Caco-2 (cell line): ENCODE measurements at regions not wholly inside any gene's neighbourhood (a gene's known extent, or its start where the extent isn't known, plus 50 kb on each side); places are given as distances from the start of the nearest gene placed in this dataset.

Source experiments
- BruUV-seq: library from RNA; stranded (reverse); fragments of 400-500 nt; replicated peaks from 2 replicates; lab custom pipeline; 2021; lab: Mats Ljungman, UMichigan
- CTCF ChIA-PET: fragments of 300-600 bp; sonication (Branson Sonifier 250); formaldehyde crosslinking; loops from one replicate; lab custom pipeline; 2022; ENCODE audit warnings: antibody characterized with exemption; lab: Charles Lee
- POLR2A ChIA-PET: fragments of 300-600 bp; sonication (Branson Sonifier 250); formaldehyde crosslinking; loops from one replicate; lab custom pipeline; 2022; ENCODE audit warnings: antibody characterized with exemption; lab: Charles Lee
- DNase-seq, 2 experiments: peaks; one replicate each; pipeline versions ENCODE4 v3.0.0 to v3.0.0-alpha.2; 2020 to 2022
- H3K27me3 ChIP-seq: replicated peaks from 2 replicates; pipeline ENCODE4 v1.6.0; 2011; ENCODE audit warnings: low read length; ENCODE audit not compliant: control insufficient read depth, insufficient read depth
- H3K36me3 ChIP-seq: 2 replicates; pipeline ENCODE4 v1.5.1; 2011; ENCODE audit warnings: low read length; ENCODE audit not compliant: control insufficient read depth, insufficient read depth
- H3K4me1 ChIP-seq: fragments of 250-450 bp; sonication (Bioruptor Pico); 2 replicates; pipeline ENCODE4 v1.5.1; 2020; ENCODE audit warnings: mild to moderate bottlenecking
- H3K4me3 ChIP-seq: 2 replicates; pipeline ENCODE4 v1.5.1; 2011; ENCODE audit warnings: low read depth, mild to moderate bottlenecking, control low read depth, low read length
- H3K9me3 ChIP-seq: fragments of 250-450 bp; sonication (Bioruptor Pico); 2 replicates; pipeline ENCODE4 v1.5.1; 2020; ENCODE audit warnings: mild to moderate bottlenecking, moderate library complexity
- H3K27ac Mint-ChIP-seq: one replicate; pipeline ENCODE4 v1.8.0; 2022; ENCODE audit warnings: mixed read lengths; ENCODE audit not compliant: unreplicated experiment
- H3K27me3 Mint-ChIP-seq: one replicate; pipeline ENCODE4 v1.8.0; 2022; ENCODE audit warnings: mixed read lengths; ENCODE audit not compliant: insufficient read depth, unreplicated experiment
- H3K36me3 Mint-ChIP-seq: one replicate; pipeline ENCODE4 v1.8.0; 2022; ENCODE audit warnings: mild to moderate bottlenecking, mixed read lengths; ENCODE audit not compliant: insufficient read depth, unreplicated experiment
- H3K4me1 Mint-ChIP-seq: one replicate; pipeline ENCODE4 v1.8.0; 2022; ENCODE audit warnings: low read depth, mixed read lengths; ENCODE audit not compliant: unreplicated experiment
- H3K4me3 Mint-ChIP-seq: one replicate; pipeline ENCODE4 v1.8.0; 2022; ENCODE audit warnings: mild to moderate bottlenecking, moderate library complexity, mixed read lengths; ENCODE audit not compliant: unreplicated experiment
- H3K9me3 Mint-ChIP-seq: one replicate; pipeline ENCODE4 v1.8.0; 2022; ENCODE audit warnings: mixed read lengths; ENCODE audit not compliant: unreplicated experiment
- intact Hi-C: fragments of 100-400 bp; cut with micrococcal nuclease; formaldehyde crosslinking; loops from one replicate; pipeline ENCODE4 v1.10.0; 2022; ENCODE audit not compliant: unreplicated experiment
- TF ChIP-seq, protein P1 (sequence below), 2 experiments: fragments of 200-600 bp in 1 of 2; IDR thresholded peaks; 1 replicate in 1 of 2; 2 replicates in 1 of 2; pipeline versions ENCODE4 v1.5.1 to v1.8.0; 2011 to 2022; ENCODE audit warnings: antibody characterized with exemption in 1 of 2, control low read depth in 1 of 2, inconsistent platforms in 1 of 2, low read depth in 1 of 2, low read length in 1 of 2, mild to moderate bottlenecking in 1 of 2, moderate library complexity in 1 of 2; ENCODE audit not compliant: insufficient read depth in 1 of 2, severe bottlenecking in 1 of 2, unreplicated experiment in 1 of 2

DNA sequence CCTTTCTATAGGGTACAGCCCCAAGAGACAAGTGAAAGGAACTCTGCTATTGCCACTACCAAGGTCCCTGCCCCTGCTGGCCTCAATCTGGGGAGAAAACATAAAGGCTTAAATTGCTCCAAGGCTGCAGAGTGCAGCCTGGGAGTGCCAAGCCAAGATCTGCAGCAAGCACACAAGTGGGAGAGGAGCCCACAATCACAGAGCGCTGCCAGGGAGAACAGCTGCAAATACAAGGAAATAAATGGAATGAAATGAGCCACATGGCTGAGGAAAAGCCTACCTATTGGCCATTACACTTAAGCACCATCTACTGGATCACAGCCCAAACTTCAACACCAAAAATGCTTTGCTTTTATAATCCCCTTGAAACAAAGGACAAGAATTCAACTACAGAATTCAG, 582.4 kb downstream of the FAM133A start:
- H3K4me3 Mint-ChIP-seq, result no peak overlapping the region
- Histone ChIP-seq H3K27me3 (no peaks in the 10 kb centered on the region), H3K4me3 (no peak overlapping the region), H3K4me1 (no peaks in the 10 kb centered on the region), H3K9me3 (no peaks in the 10 kb centered on the region), H3K36me3 (no peaks in the 10 kb centered on the region)
- DNase-seq, result no peak
- POLR2A ChIA-PET, result no interaction called here
- BruUV-seq, result no TSS peak
- TF ChIP-seq, protein P1, sequence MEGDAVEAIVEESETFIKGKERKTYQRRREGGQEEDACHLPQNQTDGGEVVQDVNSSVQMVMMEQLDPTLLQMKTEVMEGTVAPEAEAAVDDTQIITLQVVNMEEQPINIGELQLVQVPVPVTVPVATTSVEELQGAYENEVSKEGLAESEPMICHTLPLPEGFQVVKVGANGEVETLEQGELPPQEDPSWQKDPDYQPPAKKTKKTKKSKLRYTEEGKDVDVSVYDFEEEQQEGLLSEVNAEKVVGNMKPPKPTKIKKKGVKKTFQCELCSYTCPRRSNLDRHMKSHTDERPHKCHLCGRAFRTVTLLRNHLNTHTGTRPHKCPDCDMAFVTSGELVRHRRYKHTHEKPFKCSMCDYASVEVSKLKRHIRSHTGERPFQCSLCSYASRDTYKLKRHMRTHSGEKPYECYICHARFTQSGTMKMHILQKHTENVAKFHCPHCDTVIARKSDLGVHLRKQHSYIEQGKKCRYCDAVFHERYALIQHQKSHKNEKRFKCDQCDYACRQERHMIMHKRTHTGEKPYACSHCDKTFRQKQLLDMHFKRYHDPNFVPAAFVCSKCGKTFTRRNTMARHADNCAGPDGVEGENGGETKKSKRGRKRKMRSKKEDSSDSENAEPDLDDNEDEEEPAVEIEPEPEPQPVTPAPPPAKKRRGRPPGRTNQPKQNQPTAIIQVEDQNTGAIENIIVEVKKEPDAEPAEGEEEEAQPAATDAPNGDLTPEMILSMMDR (IDR thresholded peaks at IDR 0.05; ENCODE audit: insufficient read depth in 1 of 2, low read depth in 1 of 2, low read length in 1 of 2, severe bottlenecking in 1 of 2, unreplicated experiment in 1 of 2), result no peak
- H3K4me1 Mint-ChIP-seq, result peaks cover 7% of the 10 kb centered on the region
- intact Hi-C loops, result no loop called here
- no peak overlapping the region for H3K27ac Mint-ChIP-seq
- no peaks in the 10 kb centered on the region for H3K27me3 Mint-ChIP-seq
- CTCF ChIA-PET, result no interaction called here
- H3K9me3 Mint-ChIP-seq, result no peaks in the 10 kb centered on the region
- no peaks in the 10 kb centered on the region for H3K36me3 Mint-ChIP-seq

DNA sequence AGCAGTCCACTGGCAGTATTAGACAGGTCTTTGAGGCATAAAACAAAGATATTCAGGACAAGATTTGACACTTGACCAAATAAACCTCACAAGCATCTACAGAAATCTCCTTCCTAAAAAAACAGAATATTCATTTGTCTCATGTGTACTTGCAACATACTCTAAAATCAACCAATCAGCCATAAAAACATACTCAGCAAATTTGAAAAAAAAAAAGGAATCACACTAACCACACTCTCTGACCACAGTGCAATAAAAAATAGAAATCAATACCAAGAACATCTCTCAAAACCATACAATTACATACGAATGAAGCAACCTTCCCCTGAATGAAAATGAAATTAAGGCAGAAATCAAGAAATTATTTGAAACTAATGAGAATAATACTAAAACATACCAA, 591.3 kb downstream of the FAM133A start:
- H3K9me3 Mint-ChIP-seq, result no peaks in the 10 kb centered on the region
- no peak overlapping the region for H3K4me3 Mint-ChIP-seq
- POLR2A ChIA-PET, result no interaction called here
- BruUV-seq, result no TSS peak
- no peaks in the 10 kb centered on the region for H3K4me1 Mint-ChIP-seq
- Histone ChIP-seq H3K4me1 (no peaks in the 10 kb centered on the region), H3K4me3 (no peak overlapping the region), H3K9me3 (no peaks in the 10 kb centered on the region), H3K36me3 (no peaks in the 10 kb centered on the region), H3K27me3 (no peaks in the 10 kb centered on the region)
- TF ChIP-seq, protein P1 (IDR thresholded peaks at IDR 0.05; ENCODE audit: insufficient read depth in 1 of 2, low read depth in 1 of 2, low read length in 1 of 2, severe bottlenecking in 1 of 2, unreplicated experiment in 1 of 2), result no peak
- H3K27ac Mint-ChIP-seq, result no peak overlapping the region
- CTCF ChIA-PET, result no interaction called here
- peaks cover 2% of the 10 kb centered on the region for H3K27me3 Mint-ChIP-seq
- H3K36me3 Mint-ChIP-seq, result no peaks in the 10 kb centered on the region
- intact Hi-C loops, result no loop called here
- no peak for DNase-seq

DNA sequence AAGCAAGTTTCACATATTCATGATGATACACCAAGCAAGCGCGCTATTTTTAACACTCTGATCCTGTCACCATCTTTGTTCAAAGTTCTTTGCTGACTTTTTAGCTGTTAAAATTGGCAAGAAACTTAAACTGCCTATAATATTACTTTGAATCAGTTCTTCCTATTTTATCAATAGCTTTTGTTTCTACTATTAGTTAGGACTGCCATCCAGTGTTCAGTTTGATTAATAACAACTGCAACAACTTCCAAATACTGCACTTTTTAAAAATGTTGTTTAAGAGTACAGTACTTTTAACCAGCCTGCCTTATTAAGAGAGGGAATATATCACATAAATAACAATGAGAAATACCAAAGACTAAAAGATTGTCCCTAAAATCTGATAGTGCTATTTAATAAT, 614.3 kb downstream of the FAM133A start:
- no peaks in the 10 kb centered on the region for H3K4me1 Mint-ChIP-seq
- Histone ChIP-seq H3K9me3 (no peaks in the 10 kb centered on the region), H3K27me3 (no peaks in the 10 kb centered on the region), H3K36me3 (no peaks in the 10 kb centered on the region), H3K4me1 (no peaks in the 10 kb centered on the region), H3K4me3 (no peak overlapping the region)
- no peak overlapping the region for H3K4me3 Mint-ChIP-seq
- no peaks in the 10 kb centered on the region for H3K36me3 Mint-ChIP-seq
- BruUV-seq, result no TSS peak
- no peaks in the 10 kb centered on the region for H3K9me3 Mint-ChIP-seq
- ChIA-PET POLR2A (no interaction called here), CTCF (no interaction called here)
- intact Hi-C loops, result no loop called here
- H3K27ac Mint-ChIP-seq, result no peak overlapping the region
- H3K27me3 Mint-ChIP-seq, result no peaks in the 10 kb centered on the region
- no peak for DNase-seq
- TF ChIP-seq, protein P1 (IDR thresholded peaks at IDR 0.05; ENCODE audit: insufficient read depth in 1 of 2, low read depth in 1 of 2, low read length in 1 of 2, severe bottlenecking in 1 of 2, unreplicated experiment in 1 of 2), result no peak
